MV-4-11 (cell line): ENCODE measurements at regions not wholly inside any gene's neighbourhood (a gene's known extent, or its start where the extent isn't known, plus 50 kb on each side); places are given as distances from the start of the nearest gene placed in this dataset.
A peak's percentile ranks its signal among the peaks of the same experiment; 100 is the strongest.

Source experiments
- DNase-seq: peaks from one replicate; lab custom pipeline; 2025; lab: John Stamatoyannopoulos, UW

GRCh38 chr18:2312440-2312839, 258.9 kb downstream of the METTL4 start:
- DNase-seq: peak; percentile 98

DNA sequence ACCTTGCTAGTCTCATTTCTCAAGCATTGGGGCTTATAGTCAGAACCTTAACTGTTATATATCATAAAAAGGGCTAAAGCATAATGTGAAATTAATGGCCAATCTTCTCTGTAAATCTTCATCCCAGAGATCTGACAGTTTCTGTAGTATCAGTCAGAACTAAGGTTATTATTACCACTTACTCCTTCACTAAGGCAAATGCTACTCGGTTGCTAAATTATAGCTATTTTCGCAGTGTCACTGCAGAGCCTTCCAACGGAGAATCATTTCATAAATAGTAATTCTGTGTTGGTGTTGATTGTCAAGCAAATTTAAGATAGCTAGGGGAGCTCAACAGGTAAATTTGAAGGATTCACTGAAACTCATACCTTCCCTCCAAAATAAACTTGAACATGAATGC, 258.0 kb downstream of the METTL4 start:
- no peak for DNase-seq

DNA sequence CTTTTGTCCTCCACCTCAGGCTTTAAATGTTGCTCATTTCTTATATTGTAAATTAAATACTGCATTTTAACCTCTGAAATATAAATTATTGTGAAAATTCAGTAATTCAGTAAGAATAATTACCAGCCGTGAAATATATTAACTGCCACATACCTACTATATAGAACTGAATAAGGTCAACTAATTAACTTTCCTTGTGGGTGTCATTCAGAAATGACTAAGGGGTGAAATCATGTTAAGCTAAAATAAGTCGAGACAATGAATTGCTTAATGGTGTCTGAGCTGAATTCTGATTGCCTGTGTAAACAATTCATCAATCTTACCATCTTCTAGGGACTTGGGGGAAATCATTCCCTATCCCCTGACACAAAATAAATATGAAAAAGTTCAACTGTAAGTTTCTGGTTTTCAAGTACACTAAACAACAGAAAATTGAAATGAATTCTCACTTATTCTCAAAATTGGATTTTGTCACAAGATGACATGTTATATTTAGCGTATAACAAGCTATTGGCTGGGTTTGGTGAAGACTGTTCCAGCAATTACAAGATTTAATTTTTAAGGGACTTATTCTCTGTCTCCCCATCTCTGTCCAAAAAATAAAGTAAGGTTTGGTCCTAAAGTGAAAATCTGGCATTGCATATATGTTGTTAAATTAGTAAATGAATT, 255.1 kb downstream of the METTL4 start:
- DNase-seq: no peak

DNA sequence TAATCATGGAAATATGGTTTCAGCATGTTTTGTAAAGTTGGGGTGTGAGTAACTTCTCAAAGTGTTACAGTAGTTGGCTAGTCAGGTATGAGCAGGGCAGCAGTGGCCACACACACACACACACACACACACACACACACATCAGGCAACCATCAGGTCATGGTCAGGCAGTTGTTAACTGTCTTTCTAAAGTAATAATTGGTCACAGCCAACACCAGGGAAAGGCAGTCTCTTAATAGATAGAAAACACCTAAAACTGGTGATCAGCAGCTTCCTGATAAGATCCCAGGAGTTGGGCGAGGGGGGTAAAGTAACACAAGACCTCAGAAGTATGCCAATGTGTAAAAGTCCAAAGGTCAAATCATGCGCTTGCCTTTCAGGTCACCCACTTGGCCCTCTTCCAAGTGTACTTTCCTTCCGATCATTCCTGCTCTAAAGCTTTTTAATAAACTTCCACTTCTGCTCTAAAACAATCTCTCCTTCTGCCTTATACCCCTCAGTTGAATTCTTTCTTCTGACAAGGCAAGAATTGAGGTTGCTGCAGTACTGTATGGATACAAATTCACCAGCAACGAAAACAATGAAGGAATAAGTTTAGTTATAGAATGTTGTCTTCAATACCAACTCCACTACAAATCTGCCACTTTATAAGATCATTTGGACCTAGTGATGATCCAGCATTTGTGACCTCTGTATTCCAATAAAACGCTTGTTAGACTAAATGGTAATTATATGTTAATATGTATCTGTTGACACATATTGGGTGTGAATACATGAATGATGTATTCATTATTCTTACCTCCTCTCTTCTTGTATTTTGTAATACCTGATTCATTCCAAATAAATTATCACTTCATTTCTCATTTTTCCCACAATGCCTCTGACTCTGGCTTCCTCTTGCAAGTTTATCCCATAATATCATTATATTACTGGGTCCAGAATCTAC, 254.3 kb downstream of the METTL4 start:
- DNase-seq: no peak

GRCh38 chr18:2324459-2324858, 246.8 kb downstream of the METTL4 start:
- DNase-seq: no peak

GRCh38 chr18:2325308-2325849, 245.9 kb downstream of the METTL4 start:
- peak; percentile 14 for DNase-seq

- no peak for DNase-seq
Measured at GRCh38 chr18:2325933-2326332, 245.4 kb downstream of the METTL4 start.

GRCh38 chr18:2326999-2327398, 244.3 kb downstream of the METTL4 start:
- no peak for DNase-seq

- no peak for DNase-seq
Measured at GRCh38 chr18:2330764-2331163, 240.5 kb downstream of the METTL4 start.

DNA sequence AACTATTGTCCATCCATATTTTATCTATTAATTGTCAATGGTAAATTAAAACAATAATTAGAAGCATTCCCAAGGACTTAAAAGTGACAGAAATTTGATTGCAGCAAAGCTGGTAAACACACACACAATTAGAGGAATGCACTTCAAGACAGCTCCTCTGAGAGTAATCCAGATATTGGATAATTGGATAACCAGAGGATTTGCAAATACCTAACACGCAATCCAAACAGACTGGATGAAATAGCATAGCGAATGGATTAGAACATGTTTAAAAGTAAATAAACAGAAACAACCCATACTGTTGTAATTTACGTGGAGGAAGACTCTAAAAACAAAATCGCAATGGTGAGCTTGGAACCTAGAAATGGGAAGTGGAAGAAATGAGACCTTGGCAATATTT, 239.8 kb downstream of the METTL4 start:
- DNase-seq: no peak

DNA sequence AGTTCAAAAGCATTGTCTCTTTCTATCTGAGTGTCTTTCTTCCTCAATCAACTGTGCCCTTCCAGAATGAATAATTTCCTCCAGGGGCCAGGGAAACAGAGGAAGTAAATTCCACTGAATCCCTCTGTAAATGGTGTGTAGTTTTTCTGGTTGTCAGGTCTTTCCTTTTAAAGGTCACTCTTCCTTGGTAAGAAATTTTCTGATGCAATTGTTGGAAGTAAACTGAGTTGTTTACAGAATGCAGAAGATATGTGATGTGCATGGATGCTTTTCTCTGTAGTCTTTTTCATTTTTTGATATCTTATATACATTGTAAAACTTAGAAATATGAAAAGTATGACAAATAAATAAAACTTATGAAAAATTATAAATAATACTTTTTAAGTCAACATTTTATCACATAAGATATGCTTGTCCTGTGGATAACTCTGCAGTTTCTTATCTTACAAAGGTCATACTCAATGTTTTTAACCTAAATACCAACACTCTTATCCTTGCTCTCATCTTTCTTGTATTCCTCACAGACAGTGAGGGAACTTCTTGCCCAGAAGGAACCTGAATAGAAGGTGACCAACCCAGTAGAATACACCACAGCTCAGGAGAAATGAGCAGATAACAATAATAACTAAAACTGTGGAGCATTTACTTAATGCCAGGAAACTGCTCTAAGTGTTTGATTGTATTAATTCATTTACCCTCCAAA, 234.5 kb downstream of the METTL4 start:
- no peak for DNase-seq

GRCh38 chr18:2337552-2338141, 233.7 kb downstream of the METTL4 start:
- DNase-seq: no peak

- DNase-seq: peak; percentile 81
Measured at GRCh38 chr18:2338601-2339000, 232.7 kb downstream of the METTL4 start.

DNA sequence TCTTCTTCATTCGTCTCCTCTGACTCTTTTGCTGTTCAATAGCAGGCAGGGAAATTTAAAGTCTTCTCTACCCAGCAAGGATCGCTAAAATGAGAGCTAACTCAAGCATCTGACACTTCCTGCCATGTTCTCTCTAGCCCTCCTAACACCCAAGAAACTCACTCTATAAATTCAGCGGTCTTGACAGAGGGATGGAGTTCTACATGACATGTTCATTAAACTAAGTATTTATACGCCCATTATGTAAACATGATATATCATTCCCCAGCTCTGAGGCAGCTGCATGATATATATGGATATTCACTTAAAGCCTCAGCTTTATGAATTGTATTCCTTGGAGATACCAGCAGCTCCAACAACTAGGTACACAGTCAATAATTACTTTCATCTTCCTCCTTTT, 231.0 kb downstream of the METTL4 start:
- no peak for DNase-seq

DNA sequence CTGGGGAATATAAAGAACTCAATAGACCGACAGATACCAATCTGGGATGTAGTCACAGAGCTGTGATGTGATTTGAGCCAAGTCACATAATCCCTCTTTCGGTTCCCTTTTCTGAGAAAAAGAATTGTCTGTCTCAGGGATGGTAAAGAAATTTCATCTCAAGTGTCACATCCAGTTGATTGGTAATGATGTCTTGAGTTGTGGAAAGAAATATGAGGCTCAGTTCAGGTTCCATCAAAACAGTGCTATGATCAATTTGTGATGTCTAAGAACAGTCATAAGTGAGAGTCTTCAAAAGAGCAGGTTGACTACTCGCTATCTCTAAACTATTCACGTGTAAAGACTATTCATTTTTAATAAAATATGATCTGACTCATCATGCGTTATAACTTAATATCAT, 223.3 kb downstream of the METTL4 start:
- DNase-seq: peak; percentile 75

DNA sequence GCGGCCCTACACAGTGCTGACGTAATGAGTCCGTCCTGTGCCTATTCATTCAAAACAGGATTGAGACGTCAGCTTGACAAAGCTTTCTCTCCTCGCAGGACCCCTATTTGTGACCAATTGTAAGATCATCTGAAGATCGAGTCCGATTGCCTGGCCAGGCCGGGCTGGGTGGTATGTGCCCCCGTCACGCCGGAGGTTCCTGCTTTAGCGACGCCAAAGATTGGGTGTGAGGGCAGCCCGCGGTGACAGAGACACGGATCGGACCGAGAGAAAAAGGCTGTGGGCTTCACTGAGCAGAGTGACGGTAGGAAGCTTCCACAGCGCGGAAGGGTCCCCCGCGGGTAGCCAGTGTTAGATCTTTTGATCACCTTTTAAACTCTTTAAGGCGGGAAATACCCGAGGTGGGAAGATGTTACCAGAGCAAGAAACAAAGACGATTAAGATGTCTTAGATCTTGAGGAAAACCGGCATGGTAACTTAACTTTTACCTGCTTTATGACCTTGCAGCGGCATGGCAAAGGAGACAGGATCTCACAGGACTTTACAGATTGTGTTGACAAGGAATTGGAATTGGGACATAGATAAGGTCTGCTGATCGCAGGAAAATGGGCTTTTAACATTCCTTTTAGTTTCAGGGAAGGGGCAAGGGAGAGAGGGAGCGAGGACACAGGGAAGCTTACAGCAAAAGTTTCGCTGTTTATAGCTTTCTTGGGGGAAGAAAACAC, 220.0 kb downstream of the METTL4 start:
- DNase-seq: no peak

GRCh38 chr18:2354292-2354691, 217.0 kb downstream of the METTL4 start:
- DNase-seq: no peak

DNA sequence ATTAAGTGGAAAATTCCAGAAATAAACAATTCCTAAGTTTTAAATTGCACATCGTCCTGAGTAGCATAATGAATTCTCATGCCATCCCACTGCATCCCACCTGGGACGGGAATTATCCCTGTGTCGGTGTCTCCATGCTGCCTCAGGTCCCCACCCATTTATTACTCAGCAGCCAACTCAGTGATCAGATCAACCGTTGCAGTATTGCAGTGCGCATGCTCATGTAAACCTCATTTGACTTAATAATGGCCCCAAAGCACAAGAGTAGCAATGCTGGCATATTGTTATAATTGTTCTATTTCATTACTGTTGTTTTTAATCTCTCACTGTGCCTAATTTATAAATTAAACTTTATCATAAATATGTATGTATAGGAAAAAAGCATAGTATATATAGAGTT, 214.4 kb downstream of the METTL4 start:
- DNase-seq: no peak

GRCh38 chr18:2360861-2361260, 210.4 kb downstream of the METTL4 start:
- DNase-seq: no peak

GRCh38 chr18:2368102-2368501, 203.2 kb downstream of the METTL4 start:
- DNase-seq: no peak

DNA sequence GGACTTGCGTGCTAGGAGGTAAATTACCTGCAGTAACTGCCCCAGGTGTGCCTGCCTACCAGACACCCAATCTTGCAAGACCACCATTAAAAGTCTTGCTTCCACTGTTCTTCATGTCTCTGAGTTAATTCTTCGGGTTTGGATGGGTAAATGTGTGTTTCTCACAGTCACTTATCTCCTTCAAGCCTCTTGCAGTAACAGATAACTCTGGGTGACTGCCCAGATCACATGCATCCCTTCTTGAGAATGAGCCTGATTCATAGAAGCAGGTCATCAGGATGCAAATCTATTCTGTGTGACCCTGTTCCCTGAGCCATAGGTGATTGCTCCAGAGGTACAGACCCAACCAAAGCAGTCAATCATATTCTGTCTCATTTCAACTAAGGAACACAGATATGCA, 194.6 kb downstream of the METTL4 start:
- DNase-seq: no peak
